A549 (cell line): ENCODE measurements at regions not wholly inside any gene's neighbourhood (a gene's known extent, or its start where the extent isn't known, plus 50 kb on each side); places are given as distances from the start of the nearest gene placed in this dataset.
A peak's percentile ranks its signal among the peaks of the same experiment; 100 is the strongest.

Source experiments
- ATAC-seq, 2 experiments: fragments of 200-7000 bp in 1 of 2; fragments of >200 bp in 1 of 2; cut with Nextera tagmentation in 1 of 2; cut with Tn5 transposase in 1 of 2; 3 replicates each; pipeline versions ENCODE4 v1.8.0 to v1.9.1; 2018 to 2020; ENCODE audit warnings: mild to moderate bottlenecking in 1 of 2, moderate library complexity in 1 of 2
- CTCF ChIA-PET: fragments of 300-600 bp; sonication (Branson Sonifier 250); formaldehyde crosslinking; extraction: SDS; loops from one replicate; lab custom pipeline; 2021; ENCODE audit warnings: antibody characterized with exemption, inconsistent platforms; lab: Yijun Ruan, JAX
- POLR2A ChIA-PET: fragments of 350-600 bp; formaldehyde crosslinking; extraction: SDS; loops from one replicate; lab custom pipeline; 2021; ENCODE audit warnings: antibody characterized with exemption, inconsistent platforms; lab: Yijun Ruan, JAX
- DNase-seq, 2 experiments: peaks; one replicate each; pipeline versions ENCODE4 v3.0.0 to v3.0.0-alpha.2; 2011 to 2016; ENCODE audit warnings: low read depth in 1 of 2, low spot score in 1 of 2
- FAIRE-seq: peaks from 2 replicates; lab custom pipeline; 2011; peaks lifted over from hg19 to GRCh38; lab: Jason Lieb, UNC
- H3K27ac ChIP-seq, 2 experiments: fragments of >200 bp; sonication (Bioruptor Twin); formaldehyde crosslinking; 3 replicates each; pipeline ENCODE4 v1.5.1; 2016 to 2017
- H3K4me1 ChIP-seq: fragments of >200 bp; sonication (Bioruptor Twin); formaldehyde crosslinking; 3 replicates; pipeline ENCODE4 v1.6.1; 2016
- H3K4me2 ChIP-seq: fragments of >200 bp; sonication (Bioruptor Twin); formaldehyde crosslinking; 3 replicates; pipeline ENCODE4 v1.6.1; 2016
- H3K4me3 ChIP-seq: fragments of >200 bp; sonication (Bioruptor Twin); formaldehyde crosslinking; 3 replicates; pipeline ENCODE4 v1.5.1; 2016
- H3K9me3 ChIP-seq: fragments of >200 bp; sonication (Bioruptor Twin); formaldehyde crosslinking; 3 replicates; pipeline ENCODE4 v1.6.1; 2016
- CHD2 ChIP-seq: fragments of 150-350 bp; IDR thresholded peaks from 2 replicates; pipeline ENCODE4 v1.6.1; 2014; ENCODE audit warnings: low read length; ENCODE audit not compliant: partially characterized antibody
- EHF ChIP-seq: fragments of 250-450 bp; sonication (Bioruptor Pico); IDR thresholded peaks from 2 replicates; pipeline ENCODE4 v1.5.0; 2020; ENCODE audit warnings: mild to moderate bottlenecking
- ELK1 ChIP-seq: fragments of 150-350 bp; IDR thresholded peaks from 2 replicates; pipeline ENCODE4 v1.6.1; 2014; ENCODE audit warnings: low read depth, mild to moderate bottlenecking, low read length
- EP300 ChIP-seq, 2 experiments: fragments of >200 bp; sonication (Bioruptor Twin); formaldehyde crosslinking; IDR thresholded peaks; 2 replicates in 1 of 2; 3 replicates in 1 of 2; pipeline ENCODE4 v1.6.1; 2016 to 2017
- ESRRA ChIP-seq: fragments of 150-350 bp; IDR thresholded peaks from 2 replicates; pipeline ENCODE4 v1.6.1; 2014; ENCODE audit warnings: mild to moderate bottlenecking, low read length, borderline replicate concordance
- FOSL2 ChIP-seq, 2 experiments: fragments of 450-650 bp in 1 of 2; fragments of >200 bp in 1 of 2; sonication (Bioruptor Twin) in 1 of 2; formaldehyde crosslinking; IDR thresholded peaks; 2 replicates each; pipeline versions ENCODE4 v1.5.0 to v1.6.1; 2016 to 2020; ENCODE audit warnings: mild to moderate bottlenecking in 1 of 2, moderate library complexity in 1 of 2
- FOXS1 ChIP-seq: fragments of 250-450 bp; sonication (Bioruptor Pico); IDR thresholded peaks from 2 replicates; pipeline ENCODE4 v1.5.0; 2020; ENCODE audit warnings: mild to moderate bottlenecking, moderate library complexity
- GATA3 ChIP-seq: IDR thresholded peaks from 2 replicates; pipeline ENCODE4 v1.6.1; 2012; ENCODE audit warnings: borderline replicate concordance
- HDAC2 ChIP-seq: fragments of 200-600 bp; sonication (generic); IDR thresholded peaks from 2 replicates; pipeline ENCODE4 v1.6.1; 2016
- HMGXB4 ChIP-seq: fragments of 250-450 bp; sonication (Bioruptor Pico); IDR thresholded peaks from 2 replicates; pipeline ENCODE4 v1.5.0; 2021; ENCODE audit warnings: mild to moderate bottlenecking, moderate library complexity, borderline replicate concordance
- JUN ChIP-seq, 2 experiments: fragments of >200 bp; sonication (Bioruptor Twin); formaldehyde crosslinking; IDR thresholded peaks; 2 replicates in 1 of 2; 3 replicates in 1 of 2; pipeline ENCODE4 v1.6.1; 2016 to 2017
- JUNB ChIP-seq: fragments of >200 bp; sonication (Bioruptor Twin); formaldehyde crosslinking; IDR thresholded peaks from 2 replicates; pipeline ENCODE4 v1.6.1; 2016
- MAFK ChIP-seq: fragments of 450-650 bp; IDR thresholded peaks from 2 replicates; pipeline ENCODE4 v1.6.1; 2014; ENCODE audit not compliant: partially characterized antibody
- PBX3 ChIP-seq: IDR thresholded peaks from 2 replicates; pipeline ENCODE4 v1.6.1; 2012
- REST ChIP-seq: fragments of 200-600 bp; sonication (generic); IDR thresholded peaks from 2 replicates; pipeline ENCODE4 v1.6.1; 2016; ENCODE audit warnings: antibody characterized with exemption, mild to moderate bottlenecking, moderate library complexity
- SMC3 ChIP-seq: fragments of >200 bp; sonication (Bioruptor Twin); formaldehyde crosslinking; IDR thresholded peaks from 3 replicates; pipeline ENCODE4 v1.6.1; 2018; ENCODE audit warnings: inconsistent platforms
- SREBF2 ChIP-seq: fragments of 450-650 bp; IDR thresholded peaks from 2 replicates; pipeline ENCODE4 v1.6.1; 2014; ENCODE audit warnings: mild to moderate bottlenecking, moderate library complexity
- TP53 ChIP-seq: fragments of 250-450 bp; sonication (Bioruptor Pico); IDR thresholded peaks from 2 replicates; pipeline ENCODE4 v1.5.0; 2021; ENCODE audit warnings: mild to moderate bottlenecking, moderate library complexity
- WGBS: methylation state at CpG from one replicate; pipeline ENCODE4 v1.1.6; 2017; ENCODE audit errors: missing lambda C conversion rate; 5-methylcytosine and 5-hydroxymethylcytosine counted together
- TF ChIP-seq, protein P1 (sequence below): IDR thresholded peaks from 2 replicates; pipeline ENCODE4 v1.6.1; 2012

- DNase-seq: no peak
- peak overlapping the region; percentile 50 for H3K4me2 ChIP-seq
- ATAC-seq: peak in 1 of 2 experiments; percentile 8; a peak in 2 of 6 replicates
- H3K4me1 ChIP-seq: peaks cover 23% of the 10 kb centered on the region
- ChIA-PET POLR2A (interaction anchor here (0.6 to 1.4 kb wide), 7 partner anchors 10 to 1560 kb away, joined by 3 to 10 read pairs (median 4); partner anchors contain the start of gene PDCL3), CTCF (interaction anchor here (0.8 to 1.7 kb wide), 5 partner anchors 9 to 13 kb away, joined by 3 to 6 read pairs (median 4); no protein-coding TSS in a partner anchor)
- 92% methylated on average over 1 of the region's 1 CpG for WGBS
- TF ChIP-seq ESRRA (no peak), HDAC2 (no peak), ELK1 (no peak), EP300 (IDR thresholded peaks at IDR 0.05) (no peak), CHD2 (no peak), PBX3 (no peak)
- H3K27ac ChIP-seq: peak overlapping the region; percentile 44 to 85
- H3K4me3 ChIP-seq: no peak overlapping the region
- H3K9me3 ChIP-seq: no peaks in the 10 kb centered on the region
- FAIRE-seq: no peak
These were observed 78.1 kb upstream of the NPAS2 start for GRCh38 chr2:100741880-100742276.

DNA sequence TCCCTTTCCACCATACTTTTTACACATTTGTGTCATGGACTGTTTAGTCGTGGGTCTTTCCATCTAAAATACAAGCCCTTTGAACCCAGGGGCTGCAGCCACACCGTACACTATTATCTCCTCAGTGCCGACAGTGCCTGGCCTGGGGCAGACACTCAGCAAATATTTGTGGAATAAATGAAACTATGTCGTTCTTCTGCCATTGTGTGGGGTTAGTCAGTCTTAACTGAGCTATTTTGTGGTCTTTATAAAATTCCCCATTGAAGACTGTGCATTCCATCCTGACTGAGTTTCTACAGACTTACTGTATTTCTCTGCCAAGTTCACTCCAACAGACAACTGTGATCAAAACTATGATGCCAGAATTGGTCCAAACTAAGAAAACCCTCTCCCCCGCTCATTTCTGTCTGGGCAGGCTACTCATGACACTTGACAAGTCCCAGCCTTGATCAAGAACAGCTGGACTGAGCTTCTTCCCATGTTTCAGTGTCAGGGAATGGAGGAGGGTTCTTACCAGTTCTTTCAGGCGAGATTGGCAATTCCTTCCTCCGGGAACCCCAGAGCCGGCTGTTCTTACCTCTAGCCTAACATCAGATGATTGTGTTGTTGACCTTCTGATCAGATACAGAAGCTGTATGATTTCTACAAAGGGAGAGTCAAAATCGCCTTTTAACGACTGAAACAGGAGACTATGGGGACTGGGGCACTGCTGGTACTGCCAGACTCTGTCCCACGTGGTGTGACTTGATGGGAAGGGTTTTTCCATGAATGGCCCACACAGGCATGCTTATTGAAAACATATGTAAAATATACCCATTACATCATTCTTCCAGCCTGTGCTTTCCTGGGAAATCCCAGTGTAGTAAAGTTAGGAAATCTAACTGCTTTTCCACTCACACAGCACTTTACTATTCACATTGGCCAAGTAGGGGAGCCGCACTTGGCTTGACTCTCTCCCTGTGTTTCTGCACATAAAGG is 77.4 kb upstream of the NPAS2 start:
- CTCF ChIA-PET: interaction anchor here (0.8 to 1.7 kb wide), 5 partner anchors 9 to 12 kb away, joined by 3 to 6 read pairs (median 4); no protein-coding TSS in a partner anchor
- 28% methylated on average over 12 of the region's 12 CpGs for WGBS
- TF ChIP-seq GATA3 (peak; percentile 56; the same call in 1 of the 2 replicates), JUN (IDR thresholded peaks at IDR 0.05) (0 out of 5 replicates have a peak, but pooled peaks of 1 of the 2 experiments have one; percentile 24), EHF (CRISPR knock-in tag) (no peak), MAFK (no peak), HMGXB4 (CRISPR knock-in tag) (no peak), REST (no peak), SMC3 (0 out of 3 replicates have a peak, but pooled peaks have one; percentile 9), JUNB (peak; percentile 51; the same call in 1 of the 2 replicates), EP300 (IDR thresholded peaks at IDR 0.05) (peak in 1 of 2 experiments; percentile 56; a peak in 1 of 5 replicates), SREBF2 (no peak), FOXS1 (CRISPR knock-in tag) (no peak), TP53 (CRISPR knock-in tag) (no peak), FOSL2 (IDR thresholded peaks at IDR 0.05) (no peak), FOSL2 (CRISPR knock-in tag; IDR thresholded peaks at IDR 0.05) (peak; percentile 16; the same call in 1 of the 2 replicates)
- TF ChIP-seq, protein P1, sequence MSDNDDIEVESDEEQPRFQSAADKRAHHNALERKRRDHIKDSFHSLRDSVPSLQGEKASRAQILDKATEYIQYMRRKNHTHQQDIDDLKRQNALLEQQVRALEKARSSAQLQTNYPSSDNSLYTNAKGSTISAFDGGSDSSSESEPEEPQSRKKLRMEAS: 0 out of 2 replicates have a peak, but pooled peaks have one; percentile 13
- Histone ChIP-seq H3K4me2 (peak overlapping the region; percentile 50), H3K27ac (peak overlapping the region; percentile 44 to 85), H3K9me3 (no peaks in the 10 kb centered on the region), H3K4me1 (peaks cover 23% of the 10 kb centered on the region), H3K4me3 (no peak overlapping the region)
- no peak for FAIRE-seq
- peak in 1 of 2 experiments; percentile 53 for DNase-seq
- POLR2A ChIA-PET: interaction anchor here (0.6 to 1.4 kb wide), 7 partner anchors 9 to 1561 kb away, joined by 3 to 10 read pairs (median 4); partner anchors contain the start of gene PDCL3
- peak; percentile 74 to 91 for ATAC-seq
